WTC11 (cell line): ENCODE measurements at regions not wholly inside any gene's neighbourhood (a gene's known extent, or its start where the extent isn't known, plus 50 kb on each side); places are given as distances from the start of the nearest gene placed in this dataset.

Experiments used
- ATAC-seq: fragments of 200-7000 bp; cut with Tn5 transposase; 2 replicates; pipeline ENCODE4 v1.10.0; 2021; ENCODE audit warnings: mild to moderate bottlenecking, moderate library complexity
- CTCF ChIA-PET: fragments of 300-600 bp; sonication (Branson Sonifier 250); formaldehyde crosslinking; loops from one replicate; lab custom pipeline; 2021; ENCODE audit warnings: antibody characterized with exemption; lab: Charles Lee
- POLR2A ChIA-PET: fragments of 350-600 bp; sonication (Branson Sonifier 250); formaldehyde crosslinking; loops from one replicate; lab custom pipeline; 2021; ENCODE audit warnings: antibody characterized with exemption; lab: Charles Lee
- DNase-seq: peaks from one replicate; pipeline ENCODE4 v3.0.0; 2021; ENCODE audit warnings: low spot score
- H3K27ac Mint-ChIP-seq: 2 replicates; pipeline ENCODE4 v1.8.0; 2021; ENCODE audit warnings: mixed read lengths
- H3K27me3 Mint-ChIP-seq: 2 replicates; pipeline ENCODE4 v1.8.0; 2021; ENCODE audit warnings: low read depth, mild to moderate bottlenecking, moderate library complexity, mixed read lengths
- H3K36me3 Mint-ChIP-seq: 2 replicates; pipeline ENCODE4 v1.8.0; 2021; ENCODE audit warnings: mixed read lengths
- H3K4me1 Mint-ChIP-seq: 2 replicates; pipeline ENCODE4 v1.8.0; 2022; ENCODE audit warnings: mixed read lengths
- H3K4me3 Mint-ChIP-seq: 2 replicates; pipeline ENCODE4 v1.8.0; 2021; ENCODE audit warnings: mild to moderate bottlenecking, moderate library complexity, mixed read lengths
- H3K9me3 Mint-ChIP-seq: 2 replicates; pipeline ENCODE4 v1.8.0; 2021; ENCODE audit warnings: mixed read lengths
- ESRRA ChIP-seq: sonication (generic); formaldehyde crosslinking; IDR thresholded peaks from 2 replicates; pipeline ENCODE4 v1.8.1; 2022; ENCODE audit warnings: mild to moderate bottlenecking, missing genetic modification reagents, borderline replicate concordance
- ETV6 ChIP-seq: sonication (generic); formaldehyde crosslinking; IDR thresholded peaks from 2 replicates; pipeline ENCODE4 v1.8.1; 2022; ENCODE audit warnings: mild to moderate bottlenecking, missing genetic modification reagents
- FOXJ3 ChIP-seq: sonication (generic); formaldehyde crosslinking; IDR thresholded peaks from 2 replicates; pipeline ENCODE4 v1.9.0; 2021; ENCODE audit warnings: missing genetic modification reagents, mild to moderate bottlenecking, borderline replicate concordance
- FOXK1 ChIP-seq: sonication (generic); formaldehyde crosslinking; IDR thresholded peaks from 2 replicates; pipeline ENCODE4 v1.8.0; 2022; ENCODE audit warnings: mild to moderate bottlenecking, moderate library complexity, missing genetic modification reagents
- NFATC4 ChIP-seq: fragments of 250-450 bp; sonication (Bioruptor Pico); IDR thresholded peaks from 2 replicates; pipeline ENCODE4 v1.9.0; 2021; ENCODE audit warnings: mild to moderate bottlenecking
- NFE2L1 ChIP-seq: sonication (generic); formaldehyde crosslinking; IDR thresholded peaks from 2 replicates; pipeline ENCODE4 v1.8.1; 2023; ENCODE audit warnings: missing genetic modification reagents
- OVOL2 ChIP-seq: fragments of 250-450 bp; sonication (Bioruptor Pico); IDR thresholded peaks from 2 replicates; pipeline ENCODE4 v1.9.0; 2021; ENCODE audit warnings: mild to moderate bottlenecking, borderline replicate concordance
- PRRX2 ChIP-seq: fragments of 250-450 bp; sonication (Bioruptor Pico); IDR thresholded peaks from 2 replicates; pipeline ENCODE4 v1.8.0; 2021; ENCODE audit warnings: mild to moderate bottlenecking
- RELA ChIP-seq: sonication (generic); formaldehyde crosslinking; IDR thresholded peaks from 2 replicates; pipeline ENCODE4 v1.8.1; 2022; ENCODE audit warnings: missing genetic modification reagents, mild to moderate bottlenecking, borderline replicate concordance
- TP53 ChIP-seq: sonication (generic); formaldehyde crosslinking; IDR thresholded peaks from 2 replicates; pipeline ENCODE4 v1.8.1; 2023; ENCODE audit warnings: mild to moderate bottlenecking, missing genetic modification reagents
- ZBTB21 ChIP-seq: sonication (generic); formaldehyde crosslinking; IDR thresholded peaks from 2 replicates; pipeline ENCODE4 v1.8.1; 2023; ENCODE audit warnings: mild to moderate bottlenecking, missing genetic modification reagents, borderline replicate concordance
- ZNF232 ChIP-seq: sonication (generic); formaldehyde crosslinking; IDR thresholded peaks from 2 replicates; pipeline ENCODE4 v1.8.0; 2022; ENCODE audit warnings: mild to moderate bottlenecking, missing genetic modification reagents
- ZNF263 ChIP-seq: sonication (generic); formaldehyde crosslinking; IDR thresholded peaks from 2 replicates; pipeline ENCODE4 v1.8.1; 2022; ENCODE audit warnings: low read depth, mild to moderate bottlenecking, moderate library complexity, missing genetic modification reagents
- ZNF317 ChIP-seq: sonication (generic); formaldehyde crosslinking; IDR thresholded peaks from 2 replicates; pipeline ENCODE4 v1.8.1; 2023; ENCODE audit warnings: low read depth, mild to moderate bottlenecking, moderate library complexity, missing genetic modification reagents, borderline replicate concordance
- ZNF396 ChIP-seq: fragments of 250-450 bp; sonication (Bioruptor Pico); IDR thresholded peaks from 2 replicates; pipeline ENCODE4 v1.8.0; 2021; ENCODE audit warnings: mild to moderate bottlenecking, moderate library complexity, borderline replicate concordance
- TF ChIP-seq, protein P1 (sequence below): sonication (generic); formaldehyde crosslinking; IDR thresholded peaks from 2 replicates; pipeline ENCODE4 v1.8.0; 2023; ENCODE audit warnings: missing genetic modification reagents
- TF ChIP-seq, protein P2 (sequence below): sonication (generic); formaldehyde crosslinking; IDR thresholded peaks from 2 replicates; pipeline ENCODE4 v1.8.1; 2023; ENCODE audit warnings: mild to moderate bottlenecking, missing genetic modification reagents
- TF ChIP-seq, protein P3 (sequence below): fragments of 250-450 bp; sonication (Bioruptor Pico); IDR thresholded peaks from 2 replicates; pipeline ENCODE4 v1.9.0; 2021; ENCODE audit warnings: mild to moderate bottlenecking, borderline replicate concordance
- TF ChIP-seq, protein P4 (sequence below): sonication (generic); formaldehyde crosslinking; conservative IDR thresholded peaks from 2 replicates; pipeline ENCODE4 v1.8.1; 2022; ENCODE audit warnings: mild to moderate bottlenecking, missing genetic modification reagents
- TF ChIP-seq, protein P5 (sequence below): sonication (generic); formaldehyde crosslinking; IDR thresholded peaks from 2 replicates; pipeline ENCODE4 v1.8.1; 2022; ENCODE audit warnings: mild to moderate bottlenecking, moderate library complexity, missing genetic modification reagents
- TF ChIP-seq, protein P6 (sequence below): sonication (generic); formaldehyde crosslinking; conservative IDR thresholded peaks from 2 replicates; pipeline ENCODE4 v1.8.1; 2023; ENCODE audit warnings: mild to moderate bottlenecking, low read depth, missing genetic modification reagents, moderate library complexity

DNA sequence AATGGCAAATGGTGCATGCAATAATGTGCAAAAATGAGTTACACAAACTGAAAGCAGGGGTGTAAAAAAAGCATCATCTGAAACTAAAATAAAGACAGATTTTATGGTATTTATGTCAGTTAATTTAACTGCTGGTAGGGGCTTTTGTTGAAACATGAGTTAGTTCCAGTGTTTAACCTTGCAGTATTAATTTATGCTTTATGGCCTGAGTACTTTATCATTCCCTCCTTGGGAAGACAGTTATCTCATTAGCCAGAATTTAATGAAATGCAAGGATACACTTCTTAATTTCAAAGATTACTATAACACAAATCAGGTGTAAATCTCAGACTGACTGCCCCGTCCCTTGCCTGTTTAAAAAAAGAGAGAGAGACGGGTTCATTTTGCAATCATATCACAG is 240.1 kb upstream of the MEIS2 start:
- H3K9me3 Mint-ChIP-seq: peaks cover 4% of the 10 kb centered on the region
- no peak for TF ChIP-seq ZNF317 (CRISPR knock-in tag)
- no peak for TF ChIP-seq ZNF263 (CRISPR knock-in tag)
- no peak for TF ChIP-seq ZBTB21 (CRISPR knock-in tag)
- no peak for TF ChIP-seq ZNF232 (CRISPR knock-in tag)
- TF ChIP-seq, protein P1, sequence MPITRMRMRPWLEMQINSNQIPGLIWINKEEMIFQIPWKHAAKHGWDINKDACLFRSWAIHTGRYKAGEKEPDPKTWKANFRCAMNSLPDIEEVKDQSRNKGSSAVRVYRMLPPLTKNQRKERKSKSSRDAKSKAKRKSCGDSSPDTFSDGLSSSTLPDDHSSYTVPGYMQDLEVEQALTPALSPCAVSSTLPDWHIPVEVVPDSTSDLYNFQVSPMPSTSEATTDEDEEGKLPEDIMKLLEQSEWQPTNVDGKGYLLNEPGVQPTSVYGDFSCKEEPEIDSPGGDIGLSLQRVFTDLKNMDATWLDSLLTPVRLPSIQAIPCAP: no peak
- no peak for TF ChIP-seq ZNF396
- no peak for TF ChIP-seq FOXK1
- TF ChIP-seq RELA (CRISPR knock-in tag): no peak
- ATAC-seq (no peak), DNase-seq (no peak)
- CTCF ChIA-PET: no interaction called here
- POLR2A ChIA-PET: no interaction called here
- H3K4me3 Mint-ChIP-seq: no peak overlapping the region
- no peaks in the 10 kb centered on the region for H3K27me3 Mint-ChIP-seq
- no peaks in the 10 kb centered on the region for H3K4me1 Mint-ChIP-seq
- no peaks in the 10 kb centered on the region for H3K36me3 Mint-ChIP-seq
- H3K27ac Mint-ChIP-seq: no peak overlapping the region

DNA sequence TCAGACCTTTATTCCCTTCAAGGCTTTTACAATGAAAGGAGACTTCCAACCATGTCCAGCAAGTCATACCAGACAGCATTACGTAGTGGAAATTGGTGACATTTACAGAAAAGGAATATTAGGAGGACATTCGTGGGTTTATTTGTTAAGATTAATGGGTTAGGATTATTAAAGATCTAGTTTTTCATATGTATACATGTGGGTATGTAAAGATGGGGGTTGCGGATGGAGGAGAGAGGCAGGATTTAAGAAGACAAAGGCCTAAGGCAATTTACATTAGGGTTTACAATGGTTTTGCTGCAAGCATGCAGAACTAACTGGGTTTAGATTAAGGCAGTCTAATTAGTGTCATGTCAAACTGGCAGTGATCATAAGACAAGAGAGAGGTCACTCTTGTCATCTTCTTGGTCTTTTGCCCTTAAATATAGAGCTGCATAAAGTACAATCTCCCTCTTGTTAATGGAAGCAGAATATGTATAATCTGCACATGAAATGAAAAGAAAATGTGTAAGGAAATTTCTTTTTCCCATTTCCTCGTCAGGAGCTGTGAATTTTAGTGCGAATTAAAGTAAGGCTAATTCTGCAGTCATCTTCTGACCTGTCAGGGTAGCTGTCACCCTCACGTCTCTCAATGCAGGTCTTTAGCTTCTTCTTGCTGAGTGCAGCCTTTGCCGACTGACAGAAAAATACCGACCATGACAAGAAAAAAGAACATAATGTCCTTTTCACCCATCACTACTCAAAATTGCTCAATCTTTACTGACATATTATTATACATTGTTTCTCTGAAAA is 258.9 kb upstream of the MEIS2 start:
- TF ChIP-seq ESRRA (CRISPR knock-in tag): no peak
- TF ChIP-seq, protein P2, sequence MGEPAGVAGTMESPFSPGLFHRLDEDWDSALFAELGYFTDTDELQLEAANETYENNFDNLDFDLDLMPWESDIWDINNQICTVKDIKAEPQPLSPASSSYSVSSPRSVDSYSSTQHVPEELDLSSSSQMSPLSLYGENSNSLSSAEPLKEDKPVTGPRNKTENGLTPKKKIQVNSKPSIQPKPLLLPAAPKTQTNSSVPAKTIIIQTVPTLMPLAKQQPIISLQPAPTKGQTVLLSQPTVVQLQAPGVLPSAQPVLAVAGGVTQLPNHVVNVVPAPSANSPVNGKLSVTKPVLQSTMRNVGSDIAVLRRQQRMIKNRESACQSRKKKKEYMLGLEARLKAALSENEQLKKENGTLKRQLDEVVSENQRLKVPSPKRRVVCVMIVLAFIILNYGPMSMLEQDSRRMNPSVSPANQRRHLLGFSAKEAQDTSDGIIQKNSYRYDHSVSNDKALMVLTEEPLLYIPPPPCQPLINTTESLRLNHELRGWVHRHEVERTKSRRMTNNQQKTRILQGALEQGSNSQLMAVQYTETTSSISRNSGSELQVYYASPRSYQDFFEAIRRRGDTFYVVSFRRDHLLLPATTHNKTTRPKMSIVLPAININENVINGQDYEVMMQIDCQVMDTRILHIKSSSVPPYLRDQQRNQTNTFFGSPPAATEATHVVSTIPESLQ (CRISPR knock-in tag): no peak
- TF ChIP-seq ETV6 (CRISPR knock-in tag): no peak
- no peak for TF ChIP-seq FOXJ3 (CRISPR knock-in tag)
- no peak for TF ChIP-seq NFATC4 (CRISPR knock-in tag)
- POLR2A ChIA-PET: no interaction called here
- H3K9me3 Mint-ChIP-seq: no peaks in the 10 kb centered on the region
- CTCF ChIA-PET: no interaction called here
- H3K4me3 Mint-ChIP-seq: no peak overlapping the region
- H3K4me1 Mint-ChIP-seq: peaks cover 22% of the 10 kb centered on the region
- H3K36me3 Mint-ChIP-seq: no peaks in the 10 kb centered on the region
- H3K27ac Mint-ChIP-seq: no peak overlapping the region
- ATAC-seq (no peak), DNase-seq (no peak)
- no peaks in the 10 kb centered on the region for H3K27me3 Mint-ChIP-seq

DNA sequence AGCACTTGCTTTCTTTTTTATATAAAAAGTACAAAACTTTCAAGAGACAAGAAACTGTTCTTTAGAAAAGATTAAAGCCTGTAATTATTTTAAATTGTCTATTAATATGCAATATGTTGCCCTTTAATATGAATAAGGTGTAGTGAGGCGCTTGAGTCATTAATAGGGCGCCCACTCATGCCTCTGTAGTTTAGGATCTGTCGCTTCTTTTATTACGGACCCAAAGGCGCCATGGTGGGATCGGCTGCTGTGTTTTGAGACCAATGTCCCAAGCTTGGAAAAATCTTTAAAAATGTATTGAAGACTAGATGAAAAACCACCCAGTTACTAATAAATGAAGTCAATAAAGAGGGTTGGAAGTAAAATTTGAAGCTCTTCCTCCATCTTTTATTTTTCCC is 259.5 kb upstream of the MEIS2 start:
- no peaks in the 10 kb centered on the region for H3K36me3 Mint-ChIP-seq
- ChIA-PET CTCF (no interaction called here), POLR2A (no interaction called here)
- no peaks in the 10 kb centered on the region for H3K9me3 Mint-ChIP-seq
- DNase-seq: no peak
- no peak overlapping the region for H3K27ac Mint-ChIP-seq
- TF ChIP-seq, protein P3, sequence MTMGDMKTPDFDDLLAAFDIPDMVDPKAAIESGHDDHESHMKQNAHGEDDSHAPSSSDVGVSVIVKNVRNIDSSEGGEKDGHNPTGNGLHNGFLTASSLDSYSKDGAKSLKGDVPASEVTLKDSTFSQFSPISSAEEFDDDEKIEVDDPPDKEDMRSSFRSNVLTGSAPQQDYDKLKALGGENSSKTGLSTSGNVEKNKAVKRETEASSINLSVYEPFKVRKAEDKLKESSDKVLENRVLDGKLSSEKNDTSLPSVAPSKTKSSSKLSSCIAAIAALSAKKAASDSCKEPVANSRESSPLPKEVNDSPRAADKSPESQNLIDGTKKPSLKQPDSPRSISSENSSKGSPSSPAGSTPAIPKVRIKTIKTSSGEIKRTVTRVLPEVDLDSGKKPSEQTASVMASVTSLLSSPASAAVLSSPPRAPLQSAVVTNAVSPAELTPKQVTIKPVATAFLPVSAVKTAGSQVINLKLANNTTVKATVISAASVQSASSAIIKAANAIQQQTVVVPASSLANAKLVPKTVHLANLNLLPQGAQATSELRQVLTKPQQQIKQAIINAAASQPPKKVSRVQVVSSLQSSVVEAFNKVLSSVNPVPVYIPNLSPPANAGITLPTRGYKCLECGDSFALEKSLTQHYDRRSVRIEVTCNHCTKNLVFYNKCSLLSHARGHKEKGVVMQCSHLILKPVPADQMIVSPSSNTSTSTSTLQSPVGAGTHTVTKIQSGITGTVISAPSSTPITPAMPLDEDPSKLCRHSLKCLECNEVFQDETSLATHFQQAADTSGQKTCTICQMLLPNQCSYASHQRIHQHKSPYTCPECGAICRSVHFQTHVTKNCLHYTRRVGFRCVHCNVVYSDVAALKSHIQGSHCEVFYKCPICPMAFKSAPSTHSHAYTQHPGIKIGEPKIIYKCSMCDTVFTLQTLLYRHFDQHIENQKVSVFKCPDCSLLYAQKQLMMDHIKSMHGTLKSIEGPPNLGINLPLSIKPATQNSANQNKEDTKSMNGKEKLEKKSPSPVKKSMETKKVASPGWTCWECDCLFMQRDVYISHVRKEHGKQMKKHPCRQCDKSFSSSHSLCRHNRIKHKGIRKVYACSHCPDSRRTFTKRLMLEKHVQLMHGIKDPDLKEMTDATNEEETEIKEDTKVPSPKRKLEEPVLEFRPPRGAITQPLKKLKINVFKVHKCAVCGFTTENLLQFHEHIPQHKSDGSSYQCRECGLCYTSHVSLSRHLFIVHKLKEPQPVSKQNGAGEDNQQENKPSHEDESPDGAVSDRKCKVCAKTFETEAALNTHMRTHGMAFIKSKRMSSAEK (CRISPR knock-in tag): no peak
- TF ChIP-seq, protein P4, sequence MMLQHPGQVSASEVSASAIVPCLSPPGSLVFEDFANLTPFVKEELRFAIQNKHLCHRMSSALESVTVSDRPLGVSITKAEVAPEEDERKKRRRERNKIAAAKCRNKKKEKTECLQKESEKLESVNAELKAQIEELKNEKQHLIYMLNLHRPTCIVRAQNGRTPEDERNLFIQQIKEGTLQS (CRISPR knock-in tag): no peak
- TF ChIP-seq TP53 (CRISPR knock-in tag): no peak
- TF ChIP-seq, protein P5, sequence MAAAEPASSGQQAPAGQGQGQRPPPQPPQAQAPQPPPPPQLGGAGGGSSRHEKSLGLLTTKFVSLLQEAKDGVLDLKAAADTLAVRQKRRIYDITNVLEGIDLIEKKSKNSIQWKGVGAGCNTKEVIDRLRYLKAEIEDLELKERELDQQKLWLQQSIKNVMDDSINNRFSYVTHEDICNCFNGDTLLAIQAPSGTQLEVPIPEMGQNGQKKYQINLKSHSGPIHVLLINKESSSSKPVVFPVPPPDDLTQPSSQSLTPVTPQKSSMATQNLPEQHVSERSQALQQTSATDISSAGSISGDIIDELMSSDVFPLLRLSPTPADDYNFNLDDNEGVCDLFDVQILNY: no peak
- TF ChIP-seq NFE2L1 (CRISPR knock-in tag): no peak
- TF ChIP-seq PRRX2 (CRISPR knock-in tag): no peak
- no peak for TF ChIP-seq OVOL2
- TF ChIP-seq, protein P6, sequence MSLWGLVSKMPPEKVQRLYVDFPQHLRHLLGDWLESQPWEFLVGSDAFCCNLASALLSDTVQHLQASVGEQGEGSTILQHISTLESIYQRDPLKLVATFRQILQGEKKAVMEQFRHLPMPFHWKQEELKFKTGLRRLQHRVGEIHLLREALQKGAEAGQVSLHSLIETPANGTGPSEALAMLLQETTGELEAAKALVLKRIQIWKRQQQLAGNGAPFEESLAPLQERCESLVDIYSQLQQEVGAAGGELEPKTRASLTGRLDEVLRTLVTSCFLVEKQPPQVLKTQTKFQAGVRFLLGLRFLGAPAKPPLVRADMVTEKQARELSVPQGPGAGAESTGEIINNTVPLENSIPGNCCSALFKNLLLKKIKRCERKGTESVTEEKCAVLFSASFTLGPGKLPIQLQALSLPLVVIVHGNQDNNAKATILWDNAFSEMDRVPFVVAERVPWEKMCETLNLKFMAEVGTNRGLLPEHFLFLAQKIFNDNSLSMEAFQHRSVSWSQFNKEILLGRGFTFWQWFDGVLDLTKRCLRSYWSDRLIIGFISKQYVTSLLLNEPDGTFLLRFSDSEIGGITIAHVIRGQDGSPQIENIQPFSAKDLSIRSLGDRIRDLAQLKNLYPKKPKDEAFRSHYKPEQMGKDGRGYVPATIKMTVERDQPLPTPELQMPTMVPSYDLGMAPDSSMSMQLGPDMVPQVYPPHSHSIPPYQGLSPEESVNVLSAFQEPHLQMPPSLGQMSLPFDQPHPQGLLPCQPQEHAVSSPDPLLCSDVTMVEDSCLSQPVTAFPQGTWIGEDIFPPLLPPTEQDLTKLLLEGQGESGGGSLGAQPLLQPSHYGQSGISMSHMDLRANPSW (CRISPR knock-in tag): no peak
- H3K4me3 Mint-ChIP-seq: no peak overlapping the region
- no peaks in the 10 kb centered on the region for H3K27me3 Mint-ChIP-seq
- no peak for ATAC-seq
- H3K4me1 Mint-ChIP-seq: peaks cover 22% of the 10 kb centered on the region
